Body of pancreas (tissue), 4 donors: ENCODE measurements at regions not wholly inside any gene's neighbourhood (a gene's known extent, or its start where the extent isn't known, plus 50 kb on each side); places are given as distances from the start of the nearest gene placed in this dataset.

Source experiments
- ATAC-seq: fragments of 150-250 bp; one replicate; pipeline ENCODE4 v1.9.1; 2016
- DNase-seq, 4 donors: peaks; one replicate each; pipeline ENCODE4 v3.0.0-alpha.2; 2019
- H3K27ac ChIP-seq, 4 donors: fragments of 200-600 bp; sonication (generic); 1 replicate in 3 of 4; 2 replicates in 1 of 4; pipeline versions ENCODE4 v1.5.1 to v1.6.1; 2016 to 2019; ENCODE audit warnings: mild to moderate bottlenecking in 1 of 4, mixed read lengths in 1 of 4, moderate library complexity in 1 of 4
- H3K27me3 ChIP-seq, 2 donors: fragments of 200-600 bp; sonication (generic); one replicate each; pipeline ENCODE4 v1.6.0; 2016; ENCODE audit warnings: mild to moderate bottlenecking in 1 of 2
- H3K36me3 ChIP-seq, 2 donors: fragments of 200-600 bp; sonication (generic); replicated peaks in 1 of 2; 2 replicates each; pipeline ENCODE4 v1.5.1; 2016; ENCODE audit warnings: low read depth in 2 of 2; ENCODE audit not compliant: insufficient read depth in 1 of 2
- H3K4me1 ChIP-seq: fragments of 200-600 bp; sonication (generic); one replicate; pipeline ENCODE4 v1.6.0; 2016
- H3K4me3 ChIP-seq, 2 donors: fragments of 200-600 bp; sonication (generic); 1 replicate in 1 of 2; 2 replicates in 1 of 2; pipeline ENCODE4 v1.5.1; 2016 to 2019
- H3K9me3 ChIP-seq, 3 donors: fragments of 200-600 bp; sonication (generic); 1 replicate in 2 of 3; 2 replicates in 1 of 3; pipeline ENCODE4 v1.5.1; 2016
- CTCF ChIP-seq, 7 experiments: fragments of 450-650 bp in 4 of 7; fragments of 200-600 bp in 3 of 7; sonication (generic) in 3 of 7; IDR thresholded peaks; one replicate each; pipeline ENCODE4 v1.5.1; 2016 to 2019; ENCODE audit warnings: antibody characterized with exemption in 7 of 7
- POLR2A ChIP-seq, 3 donors: fragments of 450-650 bp; IDR thresholded peaks; one replicate each; pipeline ENCODE4 v1.6.1; 2016; ENCODE audit warnings: antibody characterized with exemption in 3 of 3, mild to moderate bottlenecking in 2 of 3
- WGBS, 2 donors: methylation state at CpG; one replicate each; pipeline ENCODE4 v1.1.5; 2017; 5-methylcytosine and 5-hydroxymethylcytosine counted together
- intact Hi-C: fragments of 100-400 bp; cut with DNase I; formaldehyde crosslinking; loops from one replicate; pipeline ENCODE4 v1.15.1; 2023

GRCh38 chr9:90103771-90104170, 499.0 kb downstream of the GADD45G start:
- Histone ChIP-seq H3K4me1 (peaks cover 31% of the 10 kb centered on the region), H3K27me3 (no peaks in the 10 kb centered on the region), H3K36me3 (no peaks in the 10 kb centered on the region), H3K4me3 (no peak overlapping the region), H3K27ac (no peak overlapping the region), H3K9me3 (no peaks in the 10 kb centered on the region)
- intact Hi-C loops, result loop anchor here (5.0 to 10.0 kb wide), 2 partner anchors 106 to 409 kb away; no protein-coding TSS in a partner anchor
- TF ChIP-seq CTCF (IDR thresholded peaks at IDR 0.05), result no peak
- no peak for TF ChIP-seq POLR2A (IDR thresholded peaks at IDR 0.05)
- no peak for DNase-seq
- no peak for ATAC-seq

- intact Hi-C loops, result loop anchor here (10.0 kb wide), 1 partner anchor 411 kb away; no protein-coding TSS in a partner anchor
- ATAC-seq (no peak), DNase-seq (no peak)
- 13 to 15% methylated on average over 1 of the region's 1 CpG for WGBS, 2 donors
- TF ChIP-seq POLR2A (IDR thresholded peaks at IDR 0.05) (no peak), CTCF (IDR thresholded peaks at IDR 0.05) (no peak)
- no peaks in the 10 kb centered on the region for H3K36me3 ChIP-seq
- peaks cover 31% of the 10 kb centered on the region for H3K4me1 ChIP-seq
- no peaks in the 10 kb centered on the region for H3K27me3 ChIP-seq
- H3K27ac ChIP-seq, result no peak overlapping the region
- H3K4me3 ChIP-seq, result no peak overlapping the region
- no peaks in the 10 kb centered on the region for H3K9me3 ChIP-seq
These were observed 501.0 kb downstream of the GADD45G start for GRCh38 chr9:90105773-90106172.

- H3K9me3 ChIP-seq, result no peaks in the 10 kb centered on the region
- H3K27me3 ChIP-seq, result no peaks in the 10 kb centered on the region
- no peak overlapping the region for H3K4me3 ChIP-seq
- TF ChIP-seq POLR2A (IDR thresholded peaks at IDR 0.05) (no peak), CTCF (IDR thresholded peaks at IDR 0.05) (no peak)
- WGBS, 2 donors, result 19 to 28% methylated on average over 4 of the region's 4 CpGs
- peak overlapping the region; percentile 40 to 83 (median 71) for H3K27ac ChIP-seq
- ATAC-seq (peak; percentile 92), DNase-seq (peak; percentile 80 to 91 (median 88))
- H3K36me3 ChIP-seq, result no peaks in the 10 kb centered on the region
- H3K4me1 ChIP-seq, result peaks cover 28% of the 10 kb centered on the region
- intact Hi-C loops, result loop anchor here (10.0 kb wide), 1 partner anchor 412 kb away; no protein-coding TSS in a partner anchor
These were observed 502.4 kb downstream of the GADD45G start for GRCh38 chr9:90107040-90107725.

- 51 to 61% methylated on average over 7 of the region's 7 CpGs for WGBS, 2 donors
- intact Hi-C loops, result loop anchor here (10.0 kb wide), 1 partner anchor 413 kb away; no protein-coding TSS in a partner anchor
- Histone ChIP-seq H3K27me3 (no peaks in the 10 kb centered on the region), H3K36me3 (no peaks in the 10 kb centered on the region), H3K9me3 (no peaks in the 10 kb centered on the region), H3K4me1 (peaks cover 23% of the 10 kb centered on the region), H3K27ac (peak overlapping the region in 3 of 4 donors; percentile 65 to 83 (median 77)), H3K4me3 (no peak overlapping the region)
- no peak for TF ChIP-seq CTCF (IDR thresholded peaks at IDR 0.05)
- DNase-seq (no peak), ATAC-seq (no peak)
These were observed 503.2 kb downstream of the GADD45G start for GRCh38 chr9:90107726-90108655.
